ENCODE measurements at regions not wholly inside any gene's neighbourhood (a gene's known extent, or its start where the extent isn't known, plus 50 kb on each side); places are given as distances from the start of the nearest gene placed in this dataset.

DNA sequence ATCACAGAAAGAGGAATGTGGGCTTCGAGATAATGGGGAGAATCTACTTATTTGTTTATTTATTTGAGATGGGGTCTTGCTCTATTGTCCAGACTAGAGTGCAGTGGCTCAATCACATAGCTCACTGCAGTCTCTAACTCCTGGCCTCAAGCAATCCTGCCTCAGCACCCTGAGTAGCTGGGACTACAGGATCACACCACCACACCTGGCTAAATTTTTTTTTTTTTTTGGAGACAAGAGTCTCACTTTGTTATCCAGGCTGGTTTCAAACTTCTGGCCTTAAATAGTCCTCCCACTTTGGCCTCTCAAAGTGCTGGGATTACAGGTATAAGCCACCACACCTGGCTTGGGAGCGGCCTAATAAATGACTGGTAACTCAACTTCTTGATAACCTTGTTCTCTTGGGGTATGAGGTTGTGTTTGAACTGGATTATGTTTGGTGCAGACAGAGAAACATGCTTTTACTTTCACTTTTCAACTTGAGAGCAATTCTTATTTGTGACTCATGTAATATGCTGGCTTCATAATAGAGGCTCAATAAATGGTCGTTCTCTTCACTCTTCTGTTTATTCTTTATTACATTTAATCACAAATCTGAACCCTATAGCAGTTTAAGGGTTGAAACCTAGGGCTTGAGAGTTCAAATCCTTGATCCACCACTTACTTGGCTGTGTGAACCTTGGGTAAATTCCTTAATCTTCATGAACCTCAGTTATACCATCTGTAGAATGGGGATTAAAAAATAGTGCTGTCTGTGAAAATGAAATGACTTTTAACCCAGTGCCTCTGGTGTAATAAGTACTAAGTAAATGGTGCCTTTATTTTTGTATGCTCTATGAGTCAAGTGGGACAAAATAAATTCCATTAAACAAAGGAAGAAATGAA, 129.1 kb upstream of the HS3ST2 start:
- peaks cover 5% of the 10 kb centered on the region; the same call in 2 of the 3 replicates for H3K4me1 Mint-ChIP-seq
- H3K27me3 Mint-ChIP-seq (ENCODE audit: insufficient read depth, low read depth, poor library complexity) = peaks cover 2% of the 10 kb centered on the region
- peak overlapping the region; percentile 44; the same call in 1 of the 2 replicates for H2AFZ ChIP-seq
- H3K9me3 Mint-ChIP-seq = peaks cover 16% of the 10 kb centered on the region
- H3K27me3 ChIP-seq (ENCODE audit: insufficient read depth) = no peaks in the 10 kb centered on the region
- peaks cover 8% of the 10 kb centered on the region; the same call in 1 of the 2 replicates for H3K36me3 ChIP-seq (ENCODE audit: insufficient read depth)
- TF ChIP-seq ZNF462 (CRISPR knock-in tag; IDR thresholded peaks at IDR 0.05) = no peak
- no peak for TF ChIP-seq CTCF (conservative IDR thresholded peaks at IDR 0.05; ENCODE audit: low read depth in 2 of 2)
- no peak for TF ChIP-seq EZH2 (IDR thresholded peaks at IDR 0.05; ENCODE audit: low read depth, unreplicated experiment)
- TF ChIP-seq EZH2phosphoT487 (IDR thresholded peaks at IDR 0.05; ENCODE audit: unreplicated experiment) = no peak
- TF ChIP-seq ZNF114 (CRISPR knock-in tag; IDR thresholded peaks at IDR 0.05) = no peak
- TF ChIP-seq NANOG (IDR thresholded peaks at IDR 0.05; ENCODE audit: borderline replicate concordance) = no peak
- TF ChIP-seq ZNF331 (CRISPR knock-in tag; IDR thresholded peaks at IDR 0.05; ENCODE audit: low read depth) = no peak
- no peak for TF ChIP-seq CREB1 (CRISPR knock-in tag; IDR thresholded peaks at IDR 0.05; ENCODE audit: low read depth)
- no peak for TF ChIP-seq POLR2AphosphoS5 (IDR thresholded peaks at IDR 0.05; ENCODE audit: low read depth)
- no peak for TF ChIP-seq STAT1 (IDR thresholded peaks at IDR 0.05; ENCODE audit: unreplicated experiment)
- no peak for TF ChIP-seq ETS1 (IDR thresholded peaks at IDR 0.05)
- no peak for TF ChIP-seq JUNB (IDR thresholded peaks at IDR 0.05; ENCODE audit: unreplicated experiment)
- TF ChIP-seq, protein P1, sequence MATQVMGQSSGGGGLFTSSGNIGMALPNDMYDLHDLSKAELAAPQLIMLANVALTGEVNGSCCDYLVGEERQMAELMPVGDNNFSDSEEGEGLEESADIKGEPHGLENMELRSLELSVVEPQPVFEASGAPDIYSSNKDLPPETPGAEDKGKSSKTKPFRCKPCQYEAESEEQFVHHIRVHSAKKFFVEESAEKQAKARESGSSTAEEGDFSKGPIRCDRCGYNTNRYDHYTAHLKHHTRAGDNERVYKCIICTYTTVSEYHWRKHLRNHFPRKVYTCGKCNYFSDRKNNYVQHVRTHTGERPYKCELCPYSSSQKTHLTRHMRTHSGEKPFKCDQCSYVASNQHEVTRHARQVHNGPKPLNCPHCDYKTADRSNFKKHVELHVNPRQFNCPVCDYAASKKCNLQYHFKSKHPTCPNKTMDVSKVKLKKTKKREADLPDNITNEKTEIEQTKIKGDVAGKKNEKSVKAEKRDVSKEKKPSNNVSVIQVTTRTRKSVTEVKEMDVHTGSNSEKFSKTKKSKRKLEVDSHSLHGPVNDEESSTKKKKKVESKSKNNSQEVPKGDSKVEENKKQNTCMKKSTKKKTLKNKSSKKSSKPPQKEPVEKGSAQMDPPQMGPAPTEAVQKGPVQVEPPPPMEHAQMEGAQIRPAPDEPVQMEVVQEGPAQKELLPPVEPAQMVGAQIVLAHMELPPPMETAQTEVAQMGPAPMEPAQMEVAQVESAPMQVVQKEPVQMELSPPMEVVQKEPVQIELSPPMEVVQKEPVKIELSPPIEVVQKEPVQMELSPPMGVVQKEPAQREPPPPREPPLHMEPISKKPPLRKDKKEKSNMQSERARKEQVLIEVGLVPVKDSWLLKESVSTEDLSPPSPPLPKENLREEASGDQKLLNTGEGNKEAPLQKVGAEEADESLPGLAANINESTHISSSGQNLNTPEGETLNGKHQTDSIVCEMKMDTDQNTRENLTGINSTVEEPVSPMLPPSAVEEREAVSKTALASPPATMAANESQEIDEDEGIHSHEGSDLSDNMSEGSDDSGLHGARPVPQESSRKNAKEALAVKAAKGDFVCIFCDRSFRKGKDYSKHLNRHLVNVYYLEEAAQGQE (IDR thresholded peaks at IDR 0.05; ENCODE audit: unreplicated experiment) = no peak
- H3K27ac ChIP-seq (ENCODE audit: low read depth) = no peak overlapping the region
- no peaks in the 10 kb centered on the region for H4K20me1 ChIP-seq (replicated peaks; ENCODE audit: insufficient read depth)
- no peak for DNase-seq (ENCODE audit: low spot score)
- ATAC-seq = no peak
- H3K4me2 ChIP-seq = no peak overlapping the region
- H3F3A ChIP-seq (replicated peaks; ENCODE audit: low read depth) = peaks cover 2% of the 10 kb centered on the region; the same call in 1 of the 2 replicates
- H3K36me3 Mint-ChIP-seq (ENCODE audit: low read depth) = peaks cover 8% of the 10 kb centered on the region
- H3K27ac Mint-ChIP-seq = no peak overlapping the region
- H3K9me2 ChIP-seq (ENCODE audit: insufficient read depth) = peaks cover 6% of the 10 kb centered on the region
- H3K79me2 ChIP-seq (replicated peaks; ENCODE audit: insufficient read depth) = no peaks in the 10 kb centered on the region
- peaks cover 5% of the 10 kb centered on the region; the same call in 1 of the 2 replicates for H3K4me1 ChIP-seq (ENCODE audit: insufficient read depth)
- H3K4me3 Mint-ChIP-seq = no peak overlapping the region
- H3K4me3 ChIP-seq = no peak overlapping the region
